ENCODE measurements at regions not wholly inside any gene's neighbourhood (a gene's known extent, or its start where the extent isn't known, plus 50 kb on each side); places are given as distances from the start of the nearest gene placed in this dataset.

DNA sequence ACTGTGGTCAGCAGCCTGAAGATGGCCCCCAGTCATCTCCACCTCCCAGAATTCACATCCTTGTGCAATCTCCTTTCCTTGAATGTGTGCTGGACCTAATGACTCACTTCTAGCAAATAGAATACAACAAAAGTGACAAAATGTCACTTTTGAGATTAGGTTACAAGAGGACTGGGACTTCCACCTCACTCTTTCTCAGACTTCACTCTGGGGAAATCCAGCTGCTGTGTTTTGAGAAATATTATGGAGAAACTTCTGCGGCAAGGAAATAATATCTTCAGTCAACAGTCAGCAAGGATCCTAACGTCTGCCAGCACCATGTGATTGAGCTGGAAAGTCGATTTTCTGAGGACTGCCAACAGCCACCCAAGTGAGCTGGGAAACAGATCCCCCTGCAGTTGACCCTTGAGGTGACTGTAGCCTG, 70.5 kb upstream of the GADD45A start:
- Mint-ChIP-seq H3K4me1 (no peaks in the 10 kb centered on the region), H3K27me3 (peaks cover 20% of the 10 kb centered on the region), H3K27ac (no peak overlapping the region), H3K9me3 (no peaks in the 10 kb centered on the region), H3K4me3 (no peak overlapping the region), H3K36me3 (ENCODE audit: low read depth) (no peaks in the 10 kb centered on the region)
- DNase-seq, result no peak
- intact Hi-C loops (cut with micrococcal nuclease), result no loop called here

DNA sequence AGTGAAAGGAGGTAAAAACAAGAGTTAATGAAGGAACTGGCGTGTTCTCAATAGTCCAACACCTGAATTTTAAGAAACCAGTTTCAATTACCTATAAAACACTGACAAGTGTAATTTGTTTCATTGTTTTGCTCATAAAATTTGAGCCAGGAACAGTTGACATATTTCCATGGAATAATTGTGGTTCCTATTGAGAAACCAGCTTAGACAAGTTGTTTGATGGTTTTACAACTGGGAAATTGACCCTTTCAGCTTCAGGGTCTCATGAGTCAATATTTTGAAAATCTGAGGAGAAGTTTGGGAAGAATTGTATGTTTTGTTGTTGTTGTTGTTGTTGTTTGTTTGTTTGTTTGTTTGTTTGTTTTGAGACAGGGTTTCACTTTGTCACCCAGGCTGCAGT, 69.1 kb upstream of the GADD45A start:
- no peaks in the 10 kb centered on the region for H3K4me1 Mint-ChIP-seq
- DNase-seq, result no peak
- no peaks in the 10 kb centered on the region for H3K36me3 Mint-ChIP-seq (ENCODE audit: low read depth)
- H3K27ac Mint-ChIP-seq, result no peak overlapping the region
- H3K4me3 Mint-ChIP-seq, result no peak overlapping the region
- H3K9me3 Mint-ChIP-seq, result no peaks in the 10 kb centered on the region
- intact Hi-C loops (cut with micrococcal nuclease), result no loop called here
- H3K27me3 Mint-ChIP-seq, result peaks cover 24% of the 10 kb centered on the region

DNA sequence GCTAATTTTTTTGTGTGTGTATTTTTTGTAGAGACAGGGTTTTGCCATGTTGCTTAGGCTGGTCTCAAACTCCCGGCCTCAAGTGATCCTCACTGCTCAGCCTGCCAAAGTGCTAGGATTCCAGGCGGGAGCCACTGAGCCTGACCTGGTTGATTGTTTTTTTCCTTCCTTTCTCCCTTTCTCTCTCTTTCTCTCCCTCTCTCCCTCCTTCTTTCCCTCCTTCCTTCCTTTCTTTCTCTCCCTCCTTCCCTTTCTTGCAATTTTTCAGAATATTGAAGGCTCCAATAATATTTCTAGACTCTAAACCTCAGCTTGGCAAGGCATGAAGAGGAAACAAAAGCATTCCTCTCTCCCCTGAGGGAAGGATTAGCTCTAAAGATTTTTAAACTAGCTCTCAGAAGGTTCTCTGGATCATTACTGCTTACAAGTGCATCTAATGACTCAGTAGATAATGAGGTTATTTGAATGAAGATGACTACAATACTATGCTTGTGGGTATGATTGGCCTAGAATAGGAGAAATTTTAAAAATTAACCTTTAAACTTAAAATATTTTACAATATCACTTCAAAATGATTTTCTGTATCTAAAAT, 68.5 kb upstream of the GADD45A start:
- H3K27ac Mint-ChIP-seq, result no peak overlapping the region
- H3K9me3 Mint-ChIP-seq, result no peaks in the 10 kb centered on the region
- H3K4me1 Mint-ChIP-seq, result no peaks in the 10 kb centered on the region
- DNase-seq, result no peak
- H3K4me3 Mint-ChIP-seq, result no peak overlapping the region
- intact Hi-C loops (cut with micrococcal nuclease), result no loop called here
- peaks cover 24% of the 10 kb centered on the region for H3K27me3 Mint-ChIP-seq
- H3K36me3 Mint-ChIP-seq (ENCODE audit: low read depth), result no peaks in the 10 kb centered on the region

DNA sequence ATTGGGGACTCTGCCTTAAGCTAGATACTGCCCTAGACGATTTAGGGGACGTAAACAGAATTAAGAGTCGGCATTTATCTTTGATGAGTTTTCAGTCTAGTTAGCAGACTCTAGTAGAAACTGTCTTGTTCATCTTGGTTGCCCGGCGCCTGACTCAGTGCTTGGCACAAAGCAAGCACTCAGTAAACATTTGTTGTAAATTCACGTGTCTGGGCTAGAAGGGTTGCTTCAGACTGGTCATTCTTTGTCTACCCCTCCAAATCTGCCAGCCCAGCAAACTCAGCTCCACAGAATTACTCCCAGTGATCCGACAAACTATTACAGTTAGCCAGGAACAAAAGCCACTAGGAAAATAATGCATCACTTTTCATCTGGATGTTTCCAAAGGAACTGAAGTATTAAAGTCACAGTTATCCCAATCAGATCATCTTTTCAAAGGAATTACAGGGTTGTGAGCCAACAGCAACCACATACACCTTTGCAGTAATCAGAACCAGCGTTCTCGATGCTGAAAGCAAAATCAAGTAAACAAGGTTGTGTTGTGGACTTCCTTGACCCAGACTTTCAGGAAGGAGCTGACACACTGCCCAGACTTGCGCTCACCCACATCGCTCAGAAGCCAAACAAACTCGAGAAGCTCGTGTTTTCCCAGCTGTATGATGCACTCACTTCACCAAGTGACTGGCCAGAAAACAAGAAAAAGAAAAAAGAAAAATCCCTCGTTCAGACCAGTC, 66.5 kb upstream of the GADD45A start:
- no peak overlapping the region for H3K4me3 Mint-ChIP-seq
- H3K27ac Mint-ChIP-seq, result no peak overlapping the region
- H3K9me3 Mint-ChIP-seq, result no peaks in the 10 kb centered on the region
- no peaks in the 10 kb centered on the region for H3K36me3 Mint-ChIP-seq (ENCODE audit: low read depth)
- peaks cover 20% of the 10 kb centered on the region for H3K27me3 Mint-ChIP-seq
- intact Hi-C loops (cut with micrococcal nuclease), result no loop called here
- no peaks in the 10 kb centered on the region for H3K4me1 Mint-ChIP-seq
- DNase-seq, result no peak

DNA sequence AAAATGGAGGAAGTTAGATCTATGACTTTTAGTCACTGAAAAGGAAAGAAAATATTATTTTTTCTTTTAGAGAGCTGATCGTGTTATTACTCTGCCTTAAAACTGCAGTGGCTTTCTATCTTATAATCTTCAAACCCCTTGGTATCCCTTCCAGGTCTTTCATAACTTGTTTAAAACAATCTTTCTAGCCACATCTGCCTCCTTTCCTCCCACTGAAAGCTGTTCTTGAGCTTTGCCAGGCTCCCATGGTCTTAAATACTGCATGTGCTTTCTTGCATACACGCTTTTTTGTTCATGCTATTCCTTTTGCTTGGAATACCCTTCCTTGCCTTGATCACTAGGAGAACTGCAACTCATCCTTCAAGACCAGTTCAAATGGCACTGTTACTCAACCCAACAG, 65.9 kb upstream of the GADD45A start:
- no peak for DNase-seq

DNA sequence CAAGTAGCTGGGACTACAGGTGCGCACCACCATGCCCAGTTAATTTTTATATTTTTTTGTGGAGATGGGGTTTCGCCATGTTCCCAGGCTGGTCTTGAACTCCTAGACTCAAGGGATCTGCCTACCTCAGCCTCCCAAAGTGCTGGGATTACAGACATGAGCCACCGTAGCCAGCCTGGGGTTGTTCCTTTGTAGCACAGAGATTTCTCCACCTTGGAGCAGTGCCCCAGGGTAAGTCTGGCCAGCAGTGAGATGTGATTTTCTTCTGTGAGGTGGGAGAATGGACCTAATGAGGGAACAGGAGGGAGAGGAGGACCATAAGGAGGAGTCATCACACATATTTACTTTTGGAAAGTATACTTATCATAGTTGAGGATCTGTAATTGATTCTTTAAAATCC, 61.1 kb upstream of the GADD45A start:
- no peaks in the 10 kb centered on the region for H3K4me1 Mint-ChIP-seq

More for the DNA sequence above, 65.9 kb upstream of the GADD45A start:
- Mint-ChIP-seq H3K4me1 (no peaks in the 10 kb centered on the region), H3K27me3 (peaks cover 22% of the 10 kb centered on the region), H3K9me3 (no peaks in the 10 kb centered on the region), H3K4me3 (no peak overlapping the region), H3K27ac (no peak overlapping the region), H3K36me3 (ENCODE audit: low read depth) (no peaks in the 10 kb centered on the region)
- intact Hi-C loops (cut with micrococcal nuclease), result no loop called here

DNA sequence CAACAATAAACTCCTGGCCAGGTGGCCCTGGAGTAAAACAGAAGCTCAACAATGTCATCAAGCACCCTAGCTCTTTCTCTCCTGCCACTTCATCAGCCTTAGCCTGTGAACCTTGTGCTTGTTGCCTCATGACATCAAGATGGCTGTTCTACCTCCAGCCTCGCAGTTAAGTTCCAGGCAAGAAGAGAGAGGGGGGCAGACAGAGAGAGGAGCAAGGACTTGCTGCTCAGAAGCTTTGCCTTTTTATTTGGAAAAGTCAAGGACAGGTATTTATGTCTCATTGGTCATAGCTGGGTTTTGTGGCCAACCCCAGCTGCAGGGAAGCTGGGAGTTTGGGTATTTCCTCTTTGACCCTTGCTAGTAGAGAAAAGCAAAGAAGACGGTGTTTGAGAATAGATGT, 60.3 kb upstream of the GADD45A start:
- Mint-ChIP-seq H3K27ac (no peak overlapping the region), H3K9me3 (peaks cover 3% of the 10 kb centered on the region), H3K4me1 (no peaks in the 10 kb centered on the region), H3K4me3 (no peak overlapping the region), H3K27me3 (peaks cover 6% of the 10 kb centered on the region), H3K36me3 (ENCODE audit: low read depth) (no peaks in the 10 kb centered on the region)
- intact Hi-C loops (cut with micrococcal nuclease), result no loop called here
- DNase-seq, result no peak

More for the DNA sequence above, 61.1 kb upstream of the GADD45A start:
- Mint-ChIP-seq H3K4me3 (no peak overlapping the region), H3K36me3 (ENCODE audit: low read depth) (no peaks in the 10 kb centered on the region), H3K9me3 (peaks cover 3% of the 10 kb centered on the region), H3K27me3 (peaks cover 11% of the 10 kb centered on the region), H3K27ac (no peak overlapping the region)
- DNase-seq, result no peak
- intact Hi-C loops (cut with micrococcal nuclease), result no loop called here

DNA sequence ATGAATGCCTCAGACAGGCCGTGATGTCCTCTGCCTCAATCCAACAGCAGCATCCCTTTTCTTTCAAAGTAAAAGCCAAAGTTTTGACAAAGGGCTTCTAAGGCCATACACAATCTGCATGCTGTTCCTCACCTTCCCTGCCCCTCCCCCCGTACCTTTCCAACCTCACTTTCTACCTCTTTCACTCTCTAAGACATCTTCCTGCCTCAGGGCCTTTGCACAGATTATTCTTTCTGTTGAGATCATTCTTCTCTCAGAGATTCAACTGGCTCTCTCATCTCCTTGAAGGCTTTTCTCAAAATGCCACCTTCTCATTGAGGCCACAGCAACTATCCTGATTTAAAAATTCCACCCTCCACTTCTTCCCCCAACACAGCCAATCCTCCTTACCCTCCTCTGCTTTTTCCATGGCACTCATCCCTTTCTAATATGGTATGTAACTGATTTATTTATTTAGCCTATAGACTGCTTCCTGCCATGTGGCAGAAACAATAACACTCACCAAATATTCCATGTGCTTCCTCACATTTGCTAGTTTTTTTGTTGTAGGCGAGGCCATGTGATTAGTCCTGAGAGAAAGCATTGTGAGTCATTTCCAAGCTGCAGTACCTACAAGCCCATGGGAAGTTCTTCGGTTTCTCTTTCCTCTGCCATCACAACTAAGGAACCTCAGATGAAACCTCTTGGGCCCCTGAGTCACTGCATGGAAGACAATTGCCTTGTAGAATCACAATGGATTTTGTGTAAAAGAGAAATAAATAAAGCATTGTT, 58.7 kb upstream of the GADD45A start:
- Mint-ChIP-seq H3K9me3 (peaks cover 3% of the 10 kb centered on the region), H3K4me3 (no peak overlapping the region), H3K36me3 (ENCODE audit: low read depth) (no peaks in the 10 kb centered on the region), H3K27me3 (peaks cover 4% of the 10 kb centered on the region), H3K27ac (no peak overlapping the region), H3K4me1 (no peaks in the 10 kb centered on the region)
- DNase-seq, result no peak
- intact Hi-C loops (cut with micrococcal nuclease), result no loop called here

DNA sequence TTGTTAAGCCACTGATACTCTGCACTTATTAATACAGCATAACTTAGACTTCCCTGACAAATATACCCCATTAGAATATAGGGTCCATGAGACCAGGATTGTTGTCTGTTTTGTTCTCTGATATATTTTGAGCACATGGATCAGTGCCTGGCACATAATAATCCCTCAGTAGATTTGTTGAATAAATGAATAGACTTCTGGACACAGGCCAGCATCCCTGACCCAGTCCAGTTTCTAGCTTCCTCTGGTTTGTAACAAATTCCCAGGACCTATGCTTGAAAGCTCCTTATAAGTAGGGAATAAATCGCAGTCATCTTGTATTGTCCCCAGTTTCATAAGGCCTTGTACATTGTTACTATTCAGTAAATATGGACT, 58.2 kb upstream of the GADD45A start:
- H3K27me3 Mint-ChIP-seq, result peaks cover 4% of the 10 kb centered on the region
- H3K4me3 Mint-ChIP-seq, result no peak overlapping the region
- DNase-seq, result no peak
- no peak overlapping the region for H3K27ac Mint-ChIP-seq
- intact Hi-C loops (cut with micrococcal nuclease), result no loop called here
- no peaks in the 10 kb centered on the region for H3K36me3 Mint-ChIP-seq (ENCODE audit: low read depth)
- H3K9me3 Mint-ChIP-seq, result peaks cover 3% of the 10 kb centered on the region
- no peaks in the 10 kb centered on the region for H3K4me1 Mint-ChIP-seq

DNA sequence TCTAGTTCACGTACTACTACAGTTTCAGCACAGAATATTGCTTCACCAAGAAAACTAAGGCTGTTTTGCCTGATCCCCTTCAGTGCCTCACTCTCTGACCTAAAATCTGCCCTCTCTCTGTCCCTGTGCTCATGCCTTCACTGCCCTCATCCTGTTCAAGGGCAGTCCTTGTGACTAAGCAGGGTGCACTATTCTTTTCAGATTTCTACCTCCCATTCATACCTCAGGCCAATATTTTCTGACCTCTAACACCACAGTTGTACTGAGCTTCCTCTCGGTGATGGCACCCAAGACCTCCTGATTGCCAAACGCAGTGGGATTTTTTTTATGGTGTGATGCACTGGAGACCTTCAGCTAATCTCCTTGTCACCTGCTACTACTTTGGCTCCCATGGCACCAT, 57.7 kb upstream of the GADD45A start:
- no peaks in the 10 kb centered on the region for H3K4me1 Mint-ChIP-seq
- peaks cover 3% of the 10 kb centered on the region for H3K9me3 Mint-ChIP-seq
- peaks cover 4% of the 10 kb centered on the region for H3K27me3 Mint-ChIP-seq
- no peak overlapping the region for H3K27ac Mint-ChIP-seq
- H3K36me3 Mint-ChIP-seq (ENCODE audit: low read depth), result no peaks in the 10 kb centered on the region
- intact Hi-C loops (cut with micrococcal nuclease), result no loop called here
- no peak for DNase-seq
- no peak overlapping the region for H3K4me3 Mint-ChIP-seq

DNA sequence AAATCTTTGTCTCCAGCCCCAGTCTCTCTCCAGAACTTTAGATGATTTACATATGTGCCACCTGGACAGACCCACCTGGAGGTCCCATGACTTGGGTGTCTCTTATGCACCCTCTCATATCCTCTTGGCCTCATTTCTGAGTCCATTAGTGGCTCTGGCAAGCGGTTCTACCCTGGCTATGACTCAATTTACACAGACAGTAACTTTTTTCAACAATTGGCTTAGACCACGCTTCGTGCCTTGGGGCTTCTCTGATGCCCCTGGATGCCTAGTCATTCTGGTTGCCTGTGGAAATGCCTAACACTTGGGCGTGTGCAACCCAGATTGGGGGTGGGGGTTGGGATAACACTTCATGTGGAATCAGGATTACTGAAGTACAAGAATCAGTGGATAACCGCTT, 57.1 kb upstream of the GADD45A start:
- no peak overlapping the region for H3K4me3 Mint-ChIP-seq
- intact Hi-C loops (cut with micrococcal nuclease), result no loop called here

DNA sequence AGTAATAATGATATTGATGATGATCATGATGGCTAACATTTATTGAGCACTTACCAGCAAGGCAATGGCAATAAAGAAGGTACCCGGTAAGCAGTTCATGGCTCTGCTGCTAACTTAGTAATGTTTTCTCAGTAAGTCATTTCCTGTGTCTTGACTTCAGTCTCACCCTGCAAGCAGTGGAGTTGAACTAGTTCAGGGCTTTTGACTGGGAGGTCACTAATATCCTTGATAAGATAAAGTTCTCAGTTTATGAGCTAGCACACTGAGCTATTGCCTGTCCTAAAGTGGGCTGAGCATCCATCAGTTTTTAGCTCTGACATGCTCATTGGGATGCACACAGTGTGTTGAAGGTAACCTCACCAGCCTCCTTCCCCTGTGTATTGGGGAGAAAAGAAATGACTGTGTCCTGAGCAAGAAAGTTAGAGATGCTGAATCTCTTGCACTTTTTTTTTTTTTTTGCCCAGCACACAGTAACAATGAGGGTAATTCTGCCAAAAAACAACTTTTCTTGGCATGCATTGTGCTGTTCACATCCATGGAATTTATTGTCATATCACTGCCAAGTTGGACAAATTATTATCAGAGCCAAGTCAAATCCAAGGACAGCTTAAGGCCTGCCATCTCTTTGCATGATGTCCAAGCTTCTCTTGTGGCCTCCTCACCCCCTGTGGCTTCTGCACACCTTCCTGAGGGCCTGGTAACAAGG, 55.5 kb upstream of the GADD45A start:
- DNase-seq, result no peak
- Mint-ChIP-seq H3K4me1 (no peaks in the 10 kb centered on the region), H3K27ac (no peak overlapping the region), H3K27me3 (peaks cover 2% of the 10 kb centered on the region), H3K4me3 (no peak overlapping the region), H3K36me3 (ENCODE audit: low read depth) (no peaks in the 10 kb centered on the region), H3K9me3 (peaks cover 3% of the 10 kb centered on the region)
- intact Hi-C loops (cut with micrococcal nuclease), result no loop called here

More for the DNA sequence above, 57.1 kb upstream of the GADD45A start:
- no peak for DNase-seq
- no peaks in the 10 kb centered on the region for H3K4me1 Mint-ChIP-seq
- peaks cover 3% of the 10 kb centered on the region for H3K9me3 Mint-ChIP-seq
- H3K36me3 Mint-ChIP-seq (ENCODE audit: low read depth), result no peaks in the 10 kb centered on the region
- H3K27me3 Mint-ChIP-seq, result peaks cover 4% of the 10 kb centered on the region
- H3K27ac Mint-ChIP-seq, result no peak overlapping the region

DNA sequence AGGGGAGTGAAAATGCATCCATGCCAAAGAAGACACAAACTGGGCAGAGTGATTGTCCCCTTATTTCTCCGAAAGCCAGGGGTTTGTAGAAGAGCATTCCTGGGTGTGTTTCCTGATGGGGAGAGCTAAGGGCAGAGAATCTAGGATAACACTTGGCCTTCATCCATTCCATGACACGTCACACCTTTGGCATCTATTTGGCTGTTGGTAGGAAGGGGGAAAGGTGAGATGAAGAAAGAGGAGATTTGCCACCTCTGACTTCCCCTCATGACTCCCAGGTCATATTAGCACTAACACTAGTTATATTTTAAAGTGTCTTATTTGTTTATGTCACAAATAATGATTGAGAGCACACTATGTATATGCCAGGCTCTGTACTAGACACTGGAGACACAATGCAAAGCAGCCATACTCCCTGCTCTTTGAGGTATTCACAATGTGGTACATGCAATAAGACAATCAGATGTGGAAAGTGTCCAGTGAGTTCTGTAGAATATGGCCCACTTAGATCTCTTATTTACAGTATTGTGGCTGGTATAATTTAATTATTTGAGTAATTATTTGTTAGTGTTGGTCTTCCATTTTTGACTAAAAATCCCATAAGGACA, 54.5 kb upstream of the GADD45A start:
- Mint-ChIP-seq H3K36me3 (ENCODE audit: low read depth) (no peaks in the 10 kb centered on the region), H3K4me1 (peaks cover 2% of the 10 kb centered on the region), H3K9me3 (peaks cover 3% of the 10 kb centered on the region), H3K27me3 (peaks cover 2% of the 10 kb centered on the region), H3K27ac (no peak overlapping the region), H3K4me3 (no peak overlapping the region)
- intact Hi-C loops (cut with micrococcal nuclease), result no loop called here
- no peak for DNase-seq

Measured in activated CD4-positive, alpha-beta T cell treated with anti-CD3 and anti-CD28 coated beads, Interleukin-2, amount 10 ng/mL, durations not matched to agents 24 days and 14 days (primary cell).